Fibroblast of skin of right biceps (primary cell): ENCODE measurements at regions not wholly inside any gene's neighbourhood (a gene's known extent, or its start where the extent isn't known, plus 50 kb on each side); places are given as distances from the start of the nearest gene placed in this dataset.
A peak's percentile ranks its signal among the peaks of the same experiment; 100 is the strongest.

ENCODE experiments used
- DNase-seq: peaks from one replicate; pipeline ENCODE4 v3.0.0-alpha.2; 2013

- DNase-seq = no peak
Observed at GRCh38 chr3:26558257-26558656, 64.3 kb upstream of the LRRC3B start.

- peak; percentile 0 for DNase-seq
Observed at GRCh38 chr3:26559227-26559626, 63.3 kb upstream of the LRRC3B start.

- no peak for DNase-seq
Observed at GRCh38 chr3:26560081-26560480, 62.5 kb upstream of the LRRC3B start.

- no peak for DNase-seq
Observed at GRCh38 chr3:26562021-26562768, 60.4 kb upstream of the LRRC3B start.
